NOMO-1 (cell line): ENCODE measurements at regions not wholly inside any gene's neighbourhood (a gene's known extent, or its start where the extent isn't known, plus 50 kb on each side); places are given as distances from the start of the nearest gene placed in this dataset.
"Not testable (repeated sequence)": the region's sequence is repeated elsewhere in the genome, so short reads cannot be mapped to it uniquely, and the experiment has no call there.

Source experiments
- DNase-seq, 2 experiments: peaks; one replicate each; lab custom pipeline; 2025; ENCODE audit not compliant: unreplicated experiment in 2 of 2; lab: John Stamatoyannopoulos, UW

DNA sequence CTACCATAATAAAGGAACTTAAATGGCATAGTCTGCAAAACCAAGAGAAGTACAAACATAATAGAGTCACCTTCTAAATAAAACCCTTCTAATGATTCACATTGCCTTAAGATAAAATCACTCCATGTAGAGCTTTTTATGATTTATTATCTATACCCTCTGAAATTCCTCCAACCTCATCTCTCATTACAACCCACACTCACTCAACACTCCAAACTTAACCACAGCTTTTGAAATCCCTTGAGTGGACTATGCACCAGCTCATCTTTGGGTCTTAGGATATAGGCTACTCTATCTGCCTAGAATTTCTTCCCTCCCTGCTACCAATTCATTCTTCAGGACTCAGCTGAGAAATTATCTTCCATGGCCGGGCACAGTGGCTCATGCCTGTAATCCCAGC lies 122.5 kb downstream of the CETN3 start:
- DNase-seq: no peak

GRCh38 chr5:90285581-90285980 lies 124.0 kb downstream of the CETN3 start:
- DNase-seq: no peak

- no peak for DNase-seq
Measured at GRCh38 chr5:90284375-90284774, 125.2 kb downstream of the CETN3 start.

DNA sequence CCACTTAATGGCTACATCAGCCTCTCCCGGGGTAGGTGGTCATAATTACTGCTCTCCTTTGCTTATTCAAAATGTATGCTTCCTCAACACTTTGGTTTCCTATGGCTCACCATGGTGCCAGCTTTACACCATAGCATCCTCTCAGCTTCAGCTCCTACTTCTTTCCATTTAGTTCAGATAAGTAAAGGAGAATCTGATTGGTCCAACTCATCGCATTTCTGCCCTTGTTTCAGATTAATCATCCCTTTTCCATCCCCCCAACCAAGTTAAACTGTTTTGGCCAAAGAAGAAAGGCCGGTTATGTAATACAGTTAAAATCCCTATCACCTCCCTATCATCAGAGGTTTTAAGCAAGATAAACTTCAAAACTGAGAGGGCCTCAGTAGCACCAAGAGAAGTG lies 130.5 kb downstream of the CETN3 start:
- DNase-seq: no peak

DNA sequence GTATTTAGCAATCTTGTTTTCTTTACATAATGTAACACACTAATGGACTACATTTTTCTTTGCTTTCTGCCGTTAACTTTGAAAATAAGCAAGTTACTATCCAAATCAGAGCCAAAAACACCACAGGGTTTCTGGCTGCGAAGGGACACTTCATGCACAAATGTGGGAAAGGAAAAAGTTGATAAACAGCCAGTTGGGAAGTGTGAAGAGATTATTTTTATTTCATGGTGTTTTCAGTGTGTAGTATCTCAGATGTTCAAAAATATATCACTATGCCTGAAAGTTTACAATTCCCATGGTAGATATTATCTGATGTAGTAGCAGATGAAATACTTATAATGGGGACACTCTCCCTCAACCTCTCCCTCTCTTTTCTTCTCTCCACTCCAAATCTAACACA lies 135.3 kb downstream of the CETN3 start:
- no peak for DNase-seq

DNA sequence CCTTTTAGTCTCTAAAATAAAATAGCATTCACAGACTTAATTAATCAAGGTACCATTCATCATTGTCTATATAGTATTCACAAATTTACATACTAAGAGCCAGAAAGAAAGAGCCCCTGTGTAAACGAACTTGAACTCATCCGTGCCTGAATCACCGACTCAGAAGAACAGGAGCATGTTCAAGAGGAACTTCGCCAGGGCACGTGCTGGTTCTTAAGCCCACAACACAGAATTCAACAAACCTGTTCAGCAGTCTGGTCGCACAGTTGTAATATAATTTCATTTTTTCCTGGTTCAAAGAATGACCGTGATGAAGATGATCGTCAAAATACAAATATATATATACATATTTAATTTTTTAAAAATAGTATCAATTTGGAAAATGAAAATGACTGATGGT lies 141.9 kb downstream of the CETN3 start:
- no peak for DNase-seq

GRCh38 chr5:90265545-90265857 lies 144.1 kb downstream of the CETN3 start:
- DNase-seq: no peak

- DNase-seq: peak; percentile 20 to 61
Measured at GRCh38 chr5:90264689-90265544, 144.6 kb downstream of the CETN3 start.

DNA sequence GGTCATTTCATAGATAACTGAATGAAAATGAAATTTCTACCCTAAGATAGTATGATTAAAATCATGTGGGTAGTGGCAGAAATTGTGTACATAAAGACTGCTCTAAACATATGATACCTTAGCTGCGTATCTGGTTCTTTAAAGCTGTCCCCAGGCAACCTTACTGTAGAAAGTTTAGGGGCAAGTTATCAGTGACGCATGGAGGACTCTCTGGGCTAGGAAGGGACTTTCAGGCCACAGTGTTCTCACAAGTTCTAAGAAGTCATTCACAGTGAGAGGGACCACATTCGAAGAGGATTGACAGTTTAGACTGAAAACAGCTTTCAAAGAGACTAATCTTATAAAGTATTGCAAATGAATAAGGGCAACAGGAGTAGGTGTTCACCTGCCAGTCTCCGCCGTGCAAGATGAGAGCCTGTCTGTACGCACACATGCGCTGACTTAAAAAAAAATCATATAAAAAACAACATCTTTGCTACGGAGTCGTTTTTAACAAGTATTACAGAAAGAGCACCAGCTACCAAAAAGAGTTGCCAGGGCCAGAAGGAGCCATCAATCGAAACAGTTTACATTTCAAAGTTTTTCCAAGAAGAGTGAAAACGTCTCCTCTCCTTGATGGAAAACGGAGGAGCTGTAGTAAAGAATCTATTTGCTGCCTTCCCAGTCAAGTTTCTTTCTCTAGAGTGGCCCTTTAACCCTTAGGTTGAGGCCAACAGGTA lies 146.3 kb downstream of the CETN3 start:
- DNase-seq: no peak

DNA sequence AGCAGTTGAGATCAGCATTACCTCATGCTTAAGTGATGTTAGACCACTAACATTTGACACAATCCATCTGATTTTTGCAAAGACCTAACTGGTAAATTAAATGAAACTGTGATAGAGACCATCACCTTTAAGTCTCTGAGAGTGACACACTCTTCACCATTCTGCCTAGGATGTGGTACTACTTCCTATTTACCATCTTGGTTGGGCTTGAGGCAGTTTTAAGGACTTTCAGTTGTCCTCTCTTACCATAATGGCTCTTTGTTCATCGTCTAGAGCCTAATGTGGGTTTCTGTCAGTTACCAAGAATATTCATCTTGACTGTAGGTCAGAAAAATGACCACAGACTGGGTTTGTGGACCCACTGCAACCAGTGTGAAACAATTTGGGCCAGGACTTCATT lies 158.1 kb downstream of the CETN3 start:
- DNase-seq: no peak

- no peak for DNase-seq
Measured at GRCh38 chr5:90248640-90249039, 160.9 kb downstream of the CETN3 start.

DNA sequence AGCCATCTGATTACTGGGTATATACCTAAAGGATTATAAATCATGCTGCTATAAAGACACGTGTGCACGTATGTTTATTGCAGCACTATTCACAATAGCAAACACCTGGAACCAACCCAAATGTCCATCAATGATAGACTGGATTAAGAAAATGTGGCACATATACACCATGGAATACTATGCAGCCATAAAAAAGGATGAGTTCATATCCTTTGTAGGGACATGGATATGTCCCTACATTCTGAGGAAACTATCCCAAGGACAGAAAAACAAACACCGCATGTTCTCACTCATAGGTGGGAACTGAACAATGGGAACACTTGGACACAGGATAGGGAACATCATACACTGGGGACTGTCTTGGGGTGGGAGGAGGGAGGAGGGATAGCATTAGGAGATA lies 165.7 kb downstream of the CETN3 start:
- DNase-seq: not testable (repeated sequence)

- no peak for DNase-seq
Measured at GRCh38 chr5:90233476-90233875, 176.1 kb downstream of the CETN3 start.

- no peak for DNase-seq
Measured at GRCh38 chr5:90231688-90232087, 177.9 kb downstream of the CETN3 start.

GRCh38 chr5:90227683-90228082 lies 181.9 kb downstream of the CETN3 start:
- no peak for DNase-seq

DNA sequence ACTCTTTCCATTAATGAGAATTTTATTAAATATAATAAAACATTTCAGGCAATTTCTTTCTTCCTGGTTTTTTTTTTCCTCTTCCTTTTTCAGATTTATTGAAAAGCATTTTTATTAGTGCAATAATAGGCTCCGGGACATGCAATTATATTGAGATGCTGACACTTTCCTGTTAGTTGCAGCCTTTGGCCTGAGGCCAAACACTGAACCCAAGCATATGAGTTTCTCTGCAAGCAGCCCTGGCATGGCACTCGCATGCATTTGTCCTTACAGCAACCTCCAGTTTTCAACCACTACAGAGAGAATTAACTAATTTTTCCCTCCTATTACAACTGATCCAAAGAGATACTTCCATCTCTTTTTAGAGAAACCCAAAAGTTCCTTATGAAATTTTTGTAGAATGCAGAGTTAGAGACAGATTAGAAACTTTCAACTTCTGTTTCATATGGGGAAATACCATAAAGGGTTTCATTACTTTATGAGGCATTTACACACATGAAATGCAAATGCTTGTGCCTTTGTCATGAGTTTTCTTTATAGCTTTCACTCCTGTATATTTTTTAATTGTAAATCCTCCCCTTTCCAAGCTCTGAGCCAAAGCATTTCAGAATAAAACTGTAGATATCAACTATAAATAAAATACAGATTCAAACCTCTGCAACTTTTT lies 183.0 kb downstream of the CETN3 start:
- no peak for DNase-seq

DNA sequence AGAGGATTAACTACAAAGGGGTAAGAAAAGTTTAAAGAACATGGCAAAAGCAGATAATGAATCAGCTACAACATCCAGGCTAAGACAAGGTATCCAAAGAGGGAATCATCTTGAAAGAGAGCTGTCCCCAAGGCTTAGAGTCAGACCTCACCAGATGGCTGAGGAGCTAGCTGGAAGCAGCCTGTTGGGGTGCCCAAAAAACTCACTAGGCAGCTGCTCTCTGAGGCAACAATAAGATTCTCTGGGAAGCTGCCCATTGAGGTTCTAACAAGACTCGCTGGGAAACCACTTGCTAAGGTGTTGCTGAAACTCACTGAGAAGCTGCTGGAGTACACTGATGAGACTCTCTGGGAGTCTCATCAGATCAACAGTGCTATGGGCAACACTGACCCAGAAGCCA lies 185.2 kb downstream of the CETN3 start:
- DNase-seq: no peak

- no peak for DNase-seq
Measured at GRCh38 chr5:90223756-90224155, 185.8 kb downstream of the CETN3 start.

- DNase-seq: no peak
Measured at GRCh38 chr5:90221951-90222350, 187.6 kb downstream of the CETN3 start.

DNA sequence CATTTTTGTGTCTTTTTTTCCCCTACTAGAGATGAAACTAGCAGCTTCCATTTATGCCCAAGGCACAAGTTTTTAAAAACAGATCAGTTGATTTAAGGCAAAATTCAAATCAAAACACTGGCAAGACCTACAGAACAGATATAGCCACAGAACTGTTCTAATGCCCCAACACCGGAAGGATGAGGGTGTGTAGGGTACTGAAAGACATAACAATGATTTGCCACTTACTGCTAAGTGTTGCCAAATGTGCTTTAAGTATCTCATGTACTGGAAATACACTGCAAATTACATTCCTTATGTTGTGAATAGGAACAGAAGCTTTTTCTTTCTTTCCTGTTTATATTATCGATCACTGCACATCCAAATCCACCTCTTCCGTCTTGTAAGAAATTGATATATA lies 189.0 kb downstream of the CETN3 start:
- no peak for DNase-seq

- no peak for DNase-seq
Measured at GRCh38 chr5:90214991-90215390, 194.6 kb downstream of the CETN3 start.

DNA sequence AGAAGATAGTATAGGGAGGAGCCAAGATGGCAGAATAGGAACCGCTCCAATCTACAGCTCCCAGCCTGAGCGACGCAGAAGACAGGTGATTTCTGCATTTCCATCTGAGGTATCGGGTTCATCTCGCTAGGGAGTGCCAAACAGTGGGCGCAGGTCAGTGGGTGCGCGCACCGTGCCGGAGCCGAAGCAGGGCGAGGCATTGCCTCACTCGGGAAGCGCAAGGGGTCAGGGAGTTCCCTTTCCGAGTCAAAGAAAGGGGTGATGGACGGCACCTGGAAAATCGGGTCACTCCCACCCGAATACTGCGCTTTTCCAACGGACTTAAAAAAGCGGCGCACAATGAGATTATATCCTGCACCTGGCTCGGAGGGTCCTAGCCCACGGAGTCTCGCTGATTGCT lies 201.2 kb downstream of the CETN3 start:
- DNase-seq: not testable (repeated sequence)
